Mesenchymal stem cell (in vitro differentiated cells and primary cell): ENCODE measurements at regions not wholly inside any gene's neighbourhood (a gene's known extent, or its start where the extent isn't known, plus 50 kb on each side); places are given as distances from the start of the nearest gene placed in this dataset.
A peak's percentile ranks its signal among the peaks of the same experiment; 100 is the strongest.

ENCODE experiments used
- DNase-seq: peaks from one replicate; pipeline ENCODE4 v3.0.0-alpha.2; 2013
- H2AFZ ChIP-seq: one replicate; pipeline ENCODE4 v1.6.1; 2013; ENCODE audit warnings: low read depth, mild to moderate bottlenecking, control low read depth, inconsistent platforms, low read length, moderate library complexity
- H2AK5ac ChIP-seq: 2 replicates; pipeline ENCODE4 v1.6.1; 2013; ENCODE audit warnings: low read length, moderate library complexity, mild to moderate bottlenecking, inconsistent platforms; ENCODE audit not compliant: severe bottlenecking
- H2BK120ac ChIP-seq: one replicate; pipeline ENCODE4 v1.6.1; 2013; ENCODE audit warnings: low read depth, mild to moderate bottlenecking, inconsistent platforms, low read length, moderate library complexity
- H2BK12ac ChIP-seq, 2 experiments: one replicate each; pipeline ENCODE4 v1.6.1; 2013; ENCODE audit warnings: inconsistent platforms in 2 of 2, low read length in 2 of 2, mild to moderate bottlenecking in 2 of 2, moderate library complexity in 2 of 2, control low read depth in 1 of 2
- H2BK15ac ChIP-seq: one replicate; pipeline ENCODE4 v1.6.1; 2013; ENCODE audit warnings: mild to moderate bottlenecking, low read depth, inconsistent platforms; ENCODE audit not compliant: poor library complexity, severe bottlenecking
- H2BK5ac ChIP-seq: 2 replicates; pipeline ENCODE4 v1.6.1; 2013; ENCODE audit warnings: low read depth, mild to moderate bottlenecking, low read length, control low read depth, inconsistent platforms; ENCODE audit not compliant: poor library complexity, severe bottlenecking
- H3K14ac ChIP-seq, 2 experiments: one replicate each; pipeline ENCODE4 v1.6.1; 2013; ENCODE audit warnings: inconsistent platforms in 2 of 2, low read length in 2 of 2, control low read depth in 1 of 2, mild to moderate bottlenecking in 1 of 2, moderate library complexity in 1 of 2
- H3K18ac ChIP-seq, 2 experiments: one replicate each; pipeline ENCODE4 v1.6.1; 2013; ENCODE audit warnings: inconsistent platforms in 2 of 2, low read length in 2 of 2, control low read depth in 1 of 2, low read depth in 1 of 2, mild to moderate bottlenecking in 1 of 2
- H3K23ac ChIP-seq, 2 experiments: one replicate each; pipeline ENCODE4 v1.6.1; 2013; ENCODE audit warnings: inconsistent platforms in 2 of 2, low read length in 2 of 2, mild to moderate bottlenecking in 2 of 2, moderate library complexity in 2 of 2, control low read depth in 1 of 2
- H3K27ac ChIP-seq: 2 replicates; pipeline ENCODE4 v1.5.1; 2013; ENCODE audit warnings: mild to moderate bottlenecking, moderate library complexity, low read length, control low read depth, inconsistent platforms; ENCODE audit not compliant: poor library complexity, severe bottlenecking
- H3K27me3 ChIP-seq, 2 experiments: 2 replicates each; pipeline versions ENCODE4 v1.6.1 to v1.7.0; 2013; ENCODE audit warnings: low read length in 2 of 2, mild to moderate bottlenecking in 2 of 2, moderate library complexity in 2 of 2, control low read depth in 1 of 2, inconsistent platforms in 1 of 2; ENCODE audit not compliant: control insufficient read depth in 1 of 2, insufficient read depth in 1 of 2
- H3K36me3 ChIP-seq, 2 experiments: 2 replicates each; pipeline versions ENCODE4 v1.6.1 to v1.7.0; 2013; ENCODE audit warnings: low read length in 2 of 2, control low read depth in 1 of 2, inconsistent platforms in 1 of 2, low read depth in 1 of 2, mild to moderate bottlenecking in 1 of 2; ENCODE audit not compliant: insufficient read depth in 2 of 2, control insufficient read depth in 1 of 2
- H3K4ac ChIP-seq, 2 experiments: one replicate each; pipeline ENCODE4 v1.6.1; 2013; ENCODE audit warnings: inconsistent platforms in 2 of 2, low read length in 2 of 2, mild to moderate bottlenecking in 2 of 2, moderate library complexity in 2 of 2, control low read depth in 1 of 2, low read depth in 1 of 2
- H3K4me1 ChIP-seq: 2 replicates; pipeline ENCODE4 v1.6.1; 2013; ENCODE audit warnings: low read depth, low read length, control low read depth; ENCODE audit not compliant: control insufficient read depth, insufficient read depth
- H3K4me2 ChIP-seq: 2 replicates; pipeline ENCODE4 v1.6.1; 2013; ENCODE audit warnings: low read length, mild to moderate bottlenecking, inconsistent platforms; ENCODE audit not compliant: poor library complexity, severe bottlenecking
- H3K4me3 ChIP-seq, 2 experiments: 2 replicates each; pipeline versions ENCODE4 v1.5.1 to v1.7.0; 2013; ENCODE audit warnings: low read length in 2 of 2, mild to moderate bottlenecking in 2 of 2, control low read depth in 1 of 2, low read depth in 1 of 2; ENCODE audit not compliant: insufficient read depth in 1 of 2
- H3K79me1 ChIP-seq: replicated peaks from 2 replicates; pipeline ENCODE4 v1.6.1; 2013; ENCODE audit warnings: mild to moderate bottlenecking, control low read depth, low read length, inconsistent platforms; ENCODE audit not compliant: poor library complexity, severe bottlenecking
- H3K9ac ChIP-seq: 2 replicates; pipeline ENCODE4 v1.7.0; 2013; ENCODE audit warnings: mild to moderate bottlenecking, low read length, moderate library complexity
- H3K9me3 ChIP-seq: 2 replicates; pipeline ENCODE4 v1.7.0; 2013; ENCODE audit warnings: mild to moderate bottlenecking, low read length; ENCODE audit not compliant: control insufficient read depth
- H4K8ac ChIP-seq: one replicate; pipeline ENCODE4 v1.6.1; 2013; ENCODE audit warnings: inconsistent platforms, mild to moderate bottlenecking, low read length, moderate library complexity
- H4K91ac ChIP-seq: one replicate; pipeline ENCODE4 v1.6.1; 2013; ENCODE audit warnings: mild to moderate bottlenecking, low read length, inconsistent platforms
- WGBS: methylation state at CpG from one replicate; pipeline ENCODE4 v1.1.7; 2013; ENCODE audit warnings: mixed read lengths; 5-methylcytosine and 5-hydroxymethylcytosine counted together

DNA sequence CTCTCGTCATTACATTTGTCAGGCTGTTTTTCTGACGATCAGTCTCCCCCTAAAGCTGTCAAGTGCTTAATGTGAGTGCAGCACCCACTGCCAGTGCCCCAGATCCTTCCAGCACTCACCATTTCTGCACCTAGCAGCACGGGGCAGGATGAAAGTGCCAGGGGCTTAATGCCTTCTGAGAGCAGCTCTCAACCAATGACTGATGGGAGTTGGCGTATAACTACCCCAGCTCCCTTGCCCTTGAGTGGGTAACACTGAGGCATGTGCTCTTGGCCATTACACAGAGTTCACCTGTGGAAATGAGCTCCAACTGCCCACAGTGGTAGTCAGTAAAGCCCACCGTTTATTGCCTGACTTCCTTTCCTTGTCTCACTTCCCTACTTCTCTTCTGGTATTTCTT lies 226.2 kb upstream of the BCOR start:
- H2BK12ac ChIP-seq, result no peak overlapping the region
- H3K9ac ChIP-seq, result no peak overlapping the region
- no peak overlapping the region for H4K91ac ChIP-seq
- DNase-seq, result no peak
- no peak overlapping the region for H2AK5ac ChIP-seq
- 92% methylated on average over 5 of the region's 5 CpGs for WGBS
- H3K79me1 ChIP-seq, result no peaks in the 10 kb centered on the region
- H3K9me3 ChIP-seq, result peaks cover 26% of the 10 kb centered on the region
- no peak overlapping the region for H4K8ac ChIP-seq
- H3K4me3 ChIP-seq, result no peak overlapping the region
- H3K27me3 ChIP-seq, result peaks cover 0 to 45% of the 10 kb centered on the region in 2 experiments
- no peak overlapping the region for H3K14ac ChIP-seq
- no peak overlapping the region for H3K23ac ChIP-seq
- no peak overlapping the region for H2BK120ac ChIP-seq
- H2AFZ ChIP-seq, result no peak overlapping the region
- peaks cover 10% of the 10 kb centered on the region for H3K4me1 ChIP-seq
- no peak overlapping the region for H3K4me2 ChIP-seq
- H2BK5ac ChIP-seq, result no peak overlapping the region
- no peak overlapping the region for H2BK15ac ChIP-seq
- H3K36me3 ChIP-seq, result no peaks in the 10 kb centered on the region
- no peak overlapping the region for H3K4ac ChIP-seq
- H3K18ac ChIP-seq, result no peak overlapping the region
- H3K27ac ChIP-seq, result no peak overlapping the region

DNA sequence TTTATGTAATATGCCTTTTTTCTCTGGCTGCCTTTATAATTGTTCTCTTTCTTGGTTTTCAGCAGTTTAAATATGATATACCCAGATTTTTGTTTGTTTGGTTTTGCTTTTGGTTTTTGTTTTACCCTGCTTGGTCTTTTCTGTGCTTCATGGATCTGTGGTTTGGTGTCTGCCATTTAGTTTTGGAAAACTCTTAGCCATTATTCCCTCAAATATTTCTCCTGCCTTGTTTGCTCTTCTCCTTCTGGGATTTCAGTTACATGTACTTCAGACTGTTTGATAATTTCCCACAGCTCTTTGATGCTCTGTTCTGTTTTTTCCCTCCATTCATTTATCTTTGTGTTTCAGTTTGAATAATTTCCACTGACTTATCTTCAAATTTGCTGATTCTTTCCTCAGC lies 223.1 kb upstream of the BCOR start:
- H3K9ac ChIP-seq, result no peak overlapping the region

DNA sequence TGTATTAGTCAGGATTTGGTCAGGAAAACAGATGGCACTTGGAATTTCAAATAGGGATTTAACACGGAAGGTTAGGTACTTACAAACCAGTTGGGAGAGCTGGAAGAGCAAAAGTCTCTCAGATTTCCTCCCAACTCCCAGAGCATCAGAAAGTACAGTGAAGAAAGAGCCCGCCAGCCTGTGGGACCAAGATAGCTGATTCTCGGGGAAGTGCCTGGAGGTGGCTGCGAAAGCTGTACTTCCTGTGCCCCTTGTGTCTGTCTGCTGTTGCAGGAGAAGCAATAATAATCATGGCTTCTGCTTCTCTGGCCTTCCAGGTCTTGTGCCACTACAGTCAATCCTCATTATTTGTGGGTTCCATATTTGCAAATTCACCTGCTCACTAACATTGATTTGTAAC lies 221.0 kb upstream of the BCOR start:
- 33% methylated on average over 1 of the region's 4 CpGs for WGBS
- Histone ChIP-seq H2AFZ (no peak overlapping the region), H3K9ac (no peak overlapping the region), H2BK15ac (no peak overlapping the region), H3K36me3 (no peaks in the 10 kb centered on the region), H3K18ac (no peak overlapping the region), H3K27ac (no peak overlapping the region), H3K4me3 (no peak overlapping the region), H3K79me1 (no peaks in the 10 kb centered on the region), H2AK5ac (no peak overlapping the region), H2BK12ac (no peak overlapping the region), H4K8ac (no peak overlapping the region), H3K4me2 (no peak overlapping the region), H3K27me3 (peaks cover 0 to 32% of the 10 kb centered on the region in 2 experiments), H3K23ac (no peak overlapping the region), H3K9me3 (peaks cover 56% of the 10 kb centered on the region), H3K4ac (no peak overlapping the region), H2BK120ac (no peak overlapping the region), H3K4me1 (no peaks in the 10 kb centered on the region), H3K14ac (no peak overlapping the region), H4K91ac (no peak overlapping the region), H2BK5ac (no peak overlapping the region)
- DNase-seq, result peak; percentile 50

More for the DNA sequence above, 223.1 kb upstream of the BCOR start:
- Histone ChIP-seq H2BK120ac (no peak overlapping the region), H3K27ac (no peak overlapping the region), H3K4me3 (no peak overlapping the region), H3K18ac (no peak overlapping the region), H3K23ac (no peak overlapping the region), H3K4me2 (no peak overlapping the region), H3K4me1 (no peaks in the 10 kb centered on the region), H3K14ac (no peak overlapping the region), H3K27me3 (peaks cover 0 to 34% of the 10 kb centered on the region in 2 experiments), H4K8ac (no peak overlapping the region), H2AK5ac (no peak overlapping the region), H2AFZ (no peak overlapping the region), H3K9me3 (peaks cover 52% of the 10 kb centered on the region), H3K36me3 (no peaks in the 10 kb centered on the region), H3K4ac (no peak overlapping the region), H4K91ac (no peak overlapping the region), H2BK15ac (no peak overlapping the region), H2BK5ac (no peak overlapping the region), H2BK12ac (no peak overlapping the region), H3K79me1 (no peaks in the 10 kb centered on the region)
- DNase-seq, result no peak

DNA sequence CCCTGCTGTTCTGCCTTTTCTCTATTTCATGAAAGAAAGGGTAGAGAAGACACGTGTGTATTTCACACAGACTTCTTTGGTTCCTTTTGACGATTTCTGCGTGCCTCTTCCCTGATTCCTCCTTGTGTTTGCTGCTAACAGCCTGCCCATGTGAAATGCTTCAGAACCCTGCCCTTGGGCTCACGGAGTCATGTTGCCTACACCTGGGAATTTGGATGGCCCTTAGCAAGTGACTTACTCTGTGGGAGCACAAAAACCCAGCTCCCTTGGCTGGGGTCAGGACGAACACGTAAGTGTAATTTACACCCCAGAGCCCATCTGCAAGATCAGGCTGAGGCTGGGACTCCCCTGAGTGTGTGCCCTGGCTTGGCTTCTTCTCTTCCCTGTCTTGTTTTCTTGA lies 220.3 kb upstream of the BCOR start:
- Histone ChIP-seq H3K18ac (no peak overlapping the region), H3K36me3 (no peaks in the 10 kb centered on the region), H2BK15ac (no peak overlapping the region), H4K91ac (no peak overlapping the region), H2AK5ac (no peak overlapping the region), H2BK120ac (no peak overlapping the region), H3K23ac (no peak overlapping the region), H3K4me3 (no peak overlapping the region), H3K27me3 (peaks cover 0 to 37% of the 10 kb centered on the region in 2 experiments), H2AFZ (no peak overlapping the region), H3K27ac (no peak overlapping the region), H3K14ac (no peak overlapping the region), H4K8ac (no peak overlapping the region), H2BK12ac (no peak overlapping the region), H3K79me1 (no peaks in the 10 kb centered on the region), H3K4me1 (no peaks in the 10 kb centered on the region), H3K9me3 (peaks cover 61% of the 10 kb centered on the region), H2BK5ac (no peak overlapping the region), H3K4ac (no peak overlapping the region), H3K9ac (no peak overlapping the region), H3K4me2 (no peak overlapping the region)
- 41% methylated on average over 6 of the region's 6 CpGs for WGBS
- DNase-seq, result no peak
